DOHH2 (cell line): ENCODE measurements at regions not wholly inside any gene's neighbourhood (a gene's known extent, or its start where the extent isn't known, plus 50 kb on each side); places are given as distances from the start of the nearest gene placed in this dataset.

Source experiments
- CTCF ChIP-seq: fragments of 200-600 bp; sonication (generic); IDR thresholded peaks from one replicate; pipeline ENCODE4 v1.5.1; 2014; ENCODE audit warnings: antibody characterized with exemption, mild to moderate bottlenecking, low read depth, low read length; ENCODE audit not compliant: poor library complexity, severe bottlenecking
- EZH2phosphoT487 ChIP-seq: fragments of 200-600 bp; sonication (generic); IDR thresholded peaks from 2 replicates; pipeline ENCODE4 v1.6.1; 2017; ENCODE audit warnings: borderline replicate concordance, mild to moderate bottlenecking, antibody characterized with exemption, low read length, moderate library complexity, mixed read lengths

DNA sequence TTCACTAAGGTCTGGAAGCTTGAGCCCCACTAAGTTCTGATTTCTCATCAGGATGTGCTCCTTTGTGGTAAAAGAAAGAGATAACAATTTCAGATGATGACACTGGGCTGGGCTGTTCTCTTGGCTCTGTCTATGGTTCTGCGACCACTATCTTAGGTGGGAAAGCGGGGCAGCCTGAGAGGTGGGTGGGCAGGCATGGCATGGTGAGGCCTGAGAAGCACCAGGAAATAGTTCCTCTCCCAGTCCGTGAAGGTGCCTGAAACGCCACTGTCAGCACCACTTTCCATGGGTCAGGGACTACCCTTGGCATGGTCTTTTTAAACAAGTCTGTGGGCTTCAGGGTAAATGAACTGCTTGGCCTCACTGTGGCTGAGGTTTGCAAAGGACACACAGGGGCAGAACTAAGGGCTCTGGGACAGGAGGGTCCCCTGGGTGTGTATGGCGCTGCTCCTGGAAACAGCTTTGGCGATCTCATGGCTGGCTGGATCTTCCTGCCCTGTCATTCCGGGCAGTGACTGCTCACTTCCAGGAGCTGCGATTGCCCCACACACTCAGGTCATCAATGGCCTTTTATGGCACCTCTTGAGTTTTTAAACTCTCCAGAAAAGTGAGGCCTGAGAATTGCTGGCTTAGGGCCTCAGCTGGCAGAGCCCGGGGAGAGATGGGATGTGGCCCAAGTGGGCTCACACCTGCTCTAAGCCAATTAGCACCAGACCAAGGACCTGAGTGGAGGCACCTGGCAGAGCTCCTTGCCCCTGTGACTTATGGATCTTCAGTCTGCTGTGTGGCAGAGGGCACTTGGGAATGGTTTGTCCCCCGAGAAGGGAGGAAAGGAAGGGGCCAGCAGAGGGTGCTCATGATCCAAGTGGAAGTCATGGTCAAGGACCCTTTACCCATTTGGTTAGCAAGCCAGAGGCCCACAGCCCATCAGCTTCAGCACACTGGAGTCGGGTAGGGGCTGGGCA, 55.6 kb upstream of the LYVE1 start:
- TF ChIP-seq CTCF = peak; percentile 50
- no peak for TF ChIP-seq EZH2phosphoT487
